HG02571 (cell line): ENCODE measurements at regions not wholly inside any gene's neighbourhood (a gene's known extent, or its start where the extent isn't known, plus 50 kb on each side); places are given as distances from the start of the nearest gene placed in this dataset.
"Not testable (repeated sequence)": the region's sequence is repeated elsewhere in the genome, so short reads cannot be mapped to it uniquely, and the experiment has no call there.

Experiments used
- ATAC-seq: cut with Tn5 transposase; IDR thresholded peaks from one replicate; pipeline ENCODE4 v1.9.1; 2021; ENCODE audit warnings: mild to moderate bottlenecking, moderate library complexity; ENCODE audit not compliant: unreplicated experiment

- not testable (repeated sequence) for ATAC-seq
Measured at GRCh38 chr15:85196697-85197096, 183.7 kb upstream of the AKAP13 start.

- not testable (repeated sequence) for ATAC-seq
Measured at GRCh38 chr15:85197582-85197981, 182.8 kb upstream of the AKAP13 start.

- ATAC-seq, result not testable (repeated sequence)
Measured at GRCh38 chr15:85198432-85198831, 182.0 kb upstream of the AKAP13 start.

GRCh38 chr15:85200215-85200614 lies 180.2 kb upstream of the AKAP13 start:
- ATAC-seq, result not testable (repeated sequence)

- not testable (repeated sequence) for ATAC-seq
Measured at GRCh38 chr15:85201118-85201793, 179.1 kb upstream of the AKAP13 start.

- ATAC-seq, result not testable (repeated sequence)
Measured at GRCh38 chr15:85204481-85204880, 175.9 kb upstream of the AKAP13 start.

- not testable (repeated sequence) for ATAC-seq
Measured at GRCh38 chr15:85233791-85234325, 146.5 kb upstream of the AKAP13 start.

- ATAC-seq, result not testable (repeated sequence)
Measured at GRCh38 chr15:85234450-85235196, 145.8 kb upstream of the AKAP13 start.

GRCh38 chr15:85244056-85244455 lies 136.3 kb upstream of the AKAP13 start:
- not testable (repeated sequence) for ATAC-seq

GRCh38 chr15:85250938-85251542 lies 129.4 kb upstream of the AKAP13 start:
- ATAC-seq, result not testable (repeated sequence)

- ATAC-seq, result peak; percentile 68
Measured at GRCh38 chr15:85253196-85253915, 127.0 kb upstream of the AKAP13 start.

- ATAC-seq, result not testable (repeated sequence)
Measured at GRCh38 chr15:85254961-85255360, 125.4 kb upstream of the AKAP13 start.

GRCh38 chr15:85255502-85255901 lies 124.9 kb upstream of the AKAP13 start:
- ATAC-seq, result not testable (repeated sequence)

GRCh38 chr15:85256009-85256997 lies 124.1 kb upstream of the AKAP13 start:
- ATAC-seq, result not testable (repeated sequence)

GRCh38 chr15:85258062-85258445 lies 122.3 kb upstream of the AKAP13 start:
- not testable (repeated sequence) for ATAC-seq

- not testable (repeated sequence) for ATAC-seq
Measured at GRCh38 chr15:85258559-85259209, 121.7 kb upstream of the AKAP13 start.

GRCh38 chr15:85260526-85260925 lies 119.9 kb upstream of the AKAP13 start:
- ATAC-seq, result not testable (repeated sequence)

GRCh38 chr15:85262461-85263055 lies 117.8 kb upstream of the AKAP13 start:
- ATAC-seq, result not testable (repeated sequence)
